SK-N-SH (cell line): ENCODE measurements at regions not wholly inside any gene's neighbourhood (a gene's known extent, or its start where the extent isn't known, plus 50 kb on each side); places are given as distances from the start of the nearest gene placed in this dataset.

Experiments used
- ELF1 ChIP-seq: IDR thresholded peaks from 2 replicates; pipeline ENCODE4 v1.4.0; 2012
- EP300 ChIP-seq, 2 experiments: IDR thresholded peaks; 2 replicates each; pipeline versions ENCODE4 v1.4.0 to v1.6.1; 2012; ENCODE audit warnings: borderline replicate concordance in 1 of 2, low read depth in 1 of 2, low read length in 1 of 2
- EZH2phosphoT487 ChIP-seq: fragments of 200-600 bp; sonication (generic); IDR thresholded peaks from 2 replicates; pipeline ENCODE4 v1.6.1; 2017; ENCODE audit warnings: low read depth, mixed run types, mild to moderate bottlenecking, antibody characterized with exemption, moderate library complexity, borderline replicate concordance
- FOXJ3 ChIP-seq: sonication (generic); formaldehyde crosslinking; IDR thresholded peaks from 2 replicates; pipeline ENCODE4 v1.5.1; 2020; ENCODE audit warnings: mild to moderate bottlenecking, missing genetic modification reagents
- GABPA ChIP-seq: IDR thresholded peaks from 2 replicates; pipeline ENCODE4 v1.4.0; 2012; ENCODE audit warnings: low read depth, mild to moderate bottlenecking
- MAX ChIP-seq: IDR thresholded peaks from 2 replicates; pipeline ENCODE4 v1.4.0; 2012; ENCODE audit warnings: low read depth
- NRF1 ChIP-seq: IDR thresholded peaks from 2 replicates; pipeline ENCODE4 v1.6.1; 2012; ENCODE audit warnings: low read depth, mild to moderate bottlenecking, low read length
- POLR2AphosphoS5 ChIP-seq: IDR thresholded peaks from 2 replicates; pipeline ENCODE4 v1.6.1; 2012; ENCODE audit warnings: low read depth, low read length
- RAD21 ChIP-seq: IDR thresholded peaks from 2 replicates; pipeline ENCODE4 v1.6.1; 2012; ENCODE audit warnings: mild to moderate bottlenecking, low read length
- TAF1 ChIP-seq: IDR thresholded peaks from 2 replicates; pipeline ENCODE4 v1.6.1; 2012; ENCODE audit warnings: low read depth, mild to moderate bottlenecking, low read length, moderate library complexity, borderline replicate concordance
- TF ChIP-seq, protein P1 (sequence below): fragments of 200-600 bp; sonication (generic); IDR thresholded peaks from 2 replicates; pipeline ENCODE4 v1.6.1; 2017; ENCODE audit warnings: antibody characterized with exemption, mild to moderate bottlenecking, moderate library complexity
- TF ChIP-seq, protein P2 (sequence below): IDR thresholded peaks from 2 replicates; pipeline ENCODE4 v1.4.0; 2012; ENCODE audit warnings: low read depth, borderline replicate concordance
- TF ChIP-seq, protein P3 (sequence below): fragments of 150-350 bp; IDR thresholded peaks from 2 replicates; pipeline ENCODE4 v1.6.1; 2017; ENCODE audit warnings: antibody characterized with exemption, low read length, low read depth, borderline replicate concordance

DNA sequence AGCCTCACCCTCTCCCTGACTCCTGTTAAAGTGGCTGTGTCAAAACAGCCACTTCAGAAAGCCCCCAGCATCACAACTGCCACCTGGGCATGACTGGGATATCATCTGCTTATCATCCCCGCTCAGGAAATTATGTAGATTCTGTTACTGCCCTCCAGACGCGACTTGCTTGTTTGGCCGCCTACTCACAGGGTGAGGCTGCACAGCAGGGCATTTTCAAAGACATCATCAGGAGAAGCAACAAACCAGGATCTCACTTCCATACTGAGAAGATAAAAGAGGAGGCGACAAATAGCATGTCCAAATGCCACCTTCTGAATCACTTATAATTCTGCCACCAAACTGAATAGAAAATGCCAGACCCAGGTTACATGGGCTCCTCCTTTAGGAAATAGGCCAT lies 94.8 kb downstream of the MIS18A start:
- TF ChIP-seq RAD21 (no peak), EP300 (IDR thresholded peaks at IDR 0.05; ENCODE audit: borderline replicate concordance in 1 of 2, low read depth in 1 of 2, low read length in 1 of 2) (peak in 1 of 2 experiments; percentile 28; a peak in 1 of 4 replicates), POLR2AphosphoS5 (no peak), TAF1 (no peak), FOXJ3 (CRISPR knock-in tag) (no peak), ELF1 (no peak), GABPA (no peak), NRF1 (no peak), EZH2phosphoT487 (no peak), MAX (no peak)
- TF ChIP-seq, protein P1, sequence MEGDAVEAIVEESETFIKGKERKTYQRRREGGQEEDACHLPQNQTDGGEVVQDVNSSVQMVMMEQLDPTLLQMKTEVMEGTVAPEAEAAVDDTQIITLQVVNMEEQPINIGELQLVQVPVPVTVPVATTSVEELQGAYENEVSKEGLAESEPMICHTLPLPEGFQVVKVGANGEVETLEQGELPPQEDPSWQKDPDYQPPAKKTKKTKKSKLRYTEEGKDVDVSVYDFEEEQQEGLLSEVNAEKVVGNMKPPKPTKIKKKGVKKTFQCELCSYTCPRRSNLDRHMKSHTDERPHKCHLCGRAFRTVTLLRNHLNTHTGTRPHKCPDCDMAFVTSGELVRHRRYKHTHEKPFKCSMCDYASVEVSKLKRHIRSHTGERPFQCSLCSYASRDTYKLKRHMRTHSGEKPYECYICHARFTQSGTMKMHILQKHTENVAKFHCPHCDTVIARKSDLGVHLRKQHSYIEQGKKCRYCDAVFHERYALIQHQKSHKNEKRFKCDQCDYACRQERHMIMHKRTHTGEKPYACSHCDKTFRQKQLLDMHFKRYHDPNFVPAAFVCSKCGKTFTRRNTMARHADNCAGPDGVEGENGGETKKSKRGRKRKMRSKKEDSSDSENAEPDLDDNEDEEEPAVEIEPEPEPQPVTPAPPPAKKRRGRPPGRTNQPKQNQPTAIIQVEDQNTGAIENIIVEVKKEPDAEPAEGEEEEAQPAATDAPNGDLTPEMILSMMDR, result no peak
- TF ChIP-seq, protein P2, sequence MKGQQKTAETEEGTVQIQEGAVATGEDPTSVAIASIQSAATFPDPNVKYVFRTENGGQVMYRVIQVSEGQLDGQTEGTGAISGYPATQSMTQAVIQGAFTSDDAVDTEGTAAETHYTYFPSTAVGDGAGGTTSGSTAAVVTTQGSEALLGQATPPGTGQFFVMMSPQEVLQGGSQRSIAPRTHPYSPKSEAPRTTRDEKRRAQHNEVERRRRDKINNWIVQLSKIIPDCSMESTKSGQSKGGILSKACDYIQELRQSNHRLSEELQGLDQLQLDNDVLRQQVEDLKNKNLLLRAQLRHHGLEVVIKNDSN, result no peak
- TF ChIP-seq, protein P3, sequence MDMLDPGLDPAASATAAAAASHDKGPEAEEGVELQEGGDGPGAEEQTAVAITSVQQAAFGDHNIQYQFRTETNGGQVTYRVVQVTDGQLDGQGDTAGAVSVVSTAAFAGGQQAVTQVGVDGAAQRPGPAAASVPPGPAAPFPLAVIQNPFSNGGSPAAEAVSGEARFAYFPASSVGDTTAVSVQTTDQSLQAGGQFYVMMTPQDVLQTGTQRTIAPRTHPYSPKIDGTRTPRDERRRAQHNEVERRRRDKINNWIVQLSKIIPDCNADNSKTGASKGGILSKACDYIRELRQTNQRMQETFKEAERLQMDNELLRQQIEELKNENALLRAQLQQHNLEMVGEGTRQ, result no peak
